GM18499 (cell line): ENCODE measurements at regions not wholly inside any gene's neighbourhood (a gene's known extent, or its start where the extent isn't known, plus 50 kb on each side); places are given as distances from the start of the nearest gene placed in this dataset.

ENCODE experiments used
- ATAC-seq: cut with Tn5 transposase; IDR thresholded peaks from one replicate; pipeline ENCODE4 v1.9.1; 2021; ENCODE audit warnings: moderate number of reproducible peaks; ENCODE audit not compliant: insufficient read depth, unreplicated experiment

- ATAC-seq, result no peak
Observed at GRCh38 chr15:69978603-69979002, 119.1 kb downstream of the TLE3 start.

- ATAC-seq, result peak; percentile 16
Observed at GRCh38 chr15:69979262-69979661, 118.5 kb downstream of the TLE3 start.

GRCh38 chr15:69979783-69980182, 117.9 kb downstream of the TLE3 start:
- peak; percentile 67 for ATAC-seq

- ATAC-seq, result no peak
Observed at GRCh38 chr15:69980341-69981059, 117.2 kb downstream of the TLE3 start.

DNA sequence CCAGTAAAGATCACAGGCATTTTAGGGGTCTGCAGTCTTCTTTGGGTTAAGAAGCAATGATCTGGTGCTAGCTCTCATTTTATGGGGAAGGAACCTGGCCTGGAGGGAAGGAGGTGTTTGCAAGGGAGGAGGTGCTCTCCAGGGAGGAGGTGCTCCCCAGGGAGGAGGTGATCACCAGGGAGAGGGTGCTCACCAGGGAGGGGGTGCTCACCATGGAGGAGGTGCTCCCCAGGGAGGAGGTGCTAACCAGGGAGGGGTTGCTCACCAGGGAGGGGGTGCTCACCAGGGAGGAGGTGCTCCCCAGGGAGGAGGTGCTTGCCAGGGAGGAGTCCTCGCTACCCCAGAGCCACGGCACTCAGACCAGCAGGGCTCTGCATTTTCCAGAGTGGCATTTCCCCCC, 115.7 kb downstream of the TLE3 start:
- no peak for ATAC-seq

DNA sequence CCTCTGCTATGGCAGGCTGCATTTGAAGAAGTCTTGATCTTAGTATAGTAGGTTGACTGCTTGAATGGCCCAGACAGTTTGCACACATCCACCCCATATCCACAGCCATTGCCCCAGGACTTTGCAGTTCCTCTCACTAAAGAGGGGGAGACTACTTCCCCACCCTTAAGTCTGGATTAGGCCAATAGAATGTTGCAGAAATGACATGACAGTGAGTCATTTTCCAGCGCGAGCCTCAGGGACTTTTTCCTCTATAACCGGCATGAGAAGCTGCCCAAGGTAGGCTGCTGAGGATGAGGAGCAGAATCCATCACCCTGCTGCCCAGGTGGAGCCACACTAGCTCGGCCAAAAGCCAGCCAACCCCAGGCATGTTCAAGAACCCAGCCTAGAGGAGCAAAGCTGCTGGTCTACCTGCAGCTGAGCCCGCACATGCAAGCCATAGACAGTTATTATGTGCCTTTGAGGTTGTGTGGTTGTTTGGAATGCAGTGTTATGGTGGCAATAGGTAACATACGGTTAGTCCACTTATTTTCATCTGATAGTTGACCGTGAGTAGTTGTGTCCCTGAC, 113.9 kb downstream of the TLE3 start:
- no peak for ATAC-seq

GRCh38 chr15:69987492-69988489, 109.9 kb downstream of the TLE3 start:
- no peak for ATAC-seq

DNA sequence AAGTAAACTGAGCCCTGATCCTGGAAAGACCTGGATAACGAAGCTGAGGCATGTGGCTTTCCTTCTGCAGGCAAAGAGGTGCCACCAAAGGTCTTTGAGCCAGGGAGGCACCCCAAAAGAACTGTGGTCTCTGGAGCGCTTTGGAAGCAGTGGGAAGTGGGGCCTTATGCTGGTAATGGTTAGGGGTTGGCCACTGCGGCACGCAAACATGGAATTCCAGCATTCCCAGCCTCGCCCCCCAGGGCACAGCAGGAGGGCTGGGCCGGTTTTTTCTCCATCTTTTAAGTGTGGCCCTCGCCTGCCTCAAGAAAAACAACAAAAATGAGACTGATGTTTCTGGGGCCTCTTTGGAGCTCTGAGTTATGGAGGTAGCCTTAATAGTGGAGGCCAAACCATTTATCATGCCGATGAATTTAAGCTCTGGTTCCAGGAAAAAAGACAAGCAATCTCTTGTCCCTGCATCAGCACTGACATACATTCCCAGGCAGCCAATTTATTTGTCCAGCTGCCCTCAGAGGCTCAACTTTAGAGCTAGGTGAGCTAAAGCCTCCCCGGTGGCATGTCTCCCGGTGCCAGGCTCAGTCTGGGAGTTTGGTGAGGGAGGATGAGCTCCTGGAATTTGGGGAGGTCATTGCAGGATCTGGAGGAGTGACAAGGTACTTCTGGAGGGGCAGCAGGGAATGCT, 109.0 kb downstream of the TLE3 start:
- no peak for ATAC-seq

DNA sequence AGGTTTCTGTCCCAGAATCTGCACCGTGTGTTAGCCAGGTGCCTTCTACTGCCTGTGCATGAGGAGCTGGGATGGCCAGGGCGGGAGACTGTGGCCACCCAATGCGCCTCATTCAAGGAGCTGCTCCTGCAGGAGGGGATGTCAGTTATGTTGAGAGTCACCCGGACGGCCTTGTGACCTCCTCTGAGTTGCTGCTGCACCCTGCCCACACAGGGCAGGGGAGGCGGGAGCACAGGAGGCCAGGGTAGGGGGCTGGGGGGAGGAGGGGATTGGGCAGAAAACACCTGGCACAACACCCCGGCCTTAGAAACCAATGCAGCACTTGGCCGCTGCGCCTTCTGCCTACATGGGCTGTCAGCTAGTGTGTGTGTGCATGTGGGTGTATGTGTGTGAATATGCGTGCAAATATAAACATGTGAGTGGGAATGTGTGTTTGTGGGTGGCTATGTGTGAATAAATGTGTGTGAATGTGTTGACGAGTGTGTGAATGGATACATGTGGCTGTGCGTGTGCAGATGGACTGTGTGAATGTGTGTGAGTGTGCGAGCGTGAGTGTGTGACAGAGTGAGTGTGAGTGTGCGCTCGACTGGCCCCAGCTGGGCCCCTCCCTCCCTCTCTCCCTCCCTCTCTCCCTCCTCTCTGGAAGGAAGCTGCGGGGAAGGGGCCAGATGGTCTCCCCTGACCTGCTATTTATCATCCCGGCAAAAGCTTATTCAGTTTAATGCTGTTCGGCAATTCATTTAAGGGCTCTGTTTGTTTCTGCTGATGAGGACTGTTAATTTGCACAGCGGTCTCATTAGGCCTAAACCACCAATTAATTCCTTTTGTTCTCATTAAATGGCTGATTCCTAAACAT, 106.9 kb downstream of the TLE3 start:
- ATAC-seq, result no peak

DNA sequence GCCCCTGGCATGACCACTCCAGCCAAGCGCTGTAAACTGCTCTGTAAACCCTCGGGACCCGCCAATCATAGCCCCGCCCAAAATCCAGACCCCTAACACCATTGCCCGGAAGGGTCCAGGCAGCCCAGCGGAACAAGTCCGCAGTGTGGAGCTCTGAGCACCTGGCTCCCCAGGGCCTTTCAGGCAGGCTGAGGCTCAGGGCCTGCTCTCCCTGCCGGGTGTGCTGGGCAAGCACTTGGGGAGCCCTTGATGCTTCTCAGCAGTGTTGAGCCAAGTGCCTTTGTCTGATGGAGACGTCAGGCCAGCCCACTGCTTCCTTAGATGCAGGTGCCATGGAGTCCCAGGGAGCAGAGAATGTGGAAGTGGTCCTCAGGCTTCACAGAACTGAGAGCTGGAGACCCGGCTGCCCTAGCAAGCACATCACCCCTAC, 106.2 kb downstream of the TLE3 start:
- no peak for ATAC-seq

DNA sequence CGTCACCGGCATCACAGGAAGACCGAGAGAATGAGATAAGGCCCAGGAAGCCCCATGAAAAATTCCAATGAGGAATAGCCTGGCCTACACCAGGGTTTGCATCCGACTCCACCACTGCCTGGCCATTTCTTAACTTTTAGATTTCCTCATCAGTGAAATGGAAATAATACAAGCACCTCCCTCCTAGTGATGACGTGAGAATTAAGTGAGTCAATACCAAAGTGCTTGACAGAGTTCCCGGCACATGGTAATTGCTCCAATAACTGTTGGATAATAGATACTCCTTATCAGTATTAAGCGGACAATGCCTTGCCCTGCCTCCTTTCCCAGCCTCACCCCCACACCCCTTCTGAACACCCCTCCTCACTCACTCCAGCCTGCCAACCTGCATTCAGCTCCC, 105.4 kb downstream of the TLE3 start:
- no peak for ATAC-seq

GRCh38 chr15:69994429-69995205, 103.1 kb downstream of the TLE3 start:
- ATAC-seq, result no peak

DNA sequence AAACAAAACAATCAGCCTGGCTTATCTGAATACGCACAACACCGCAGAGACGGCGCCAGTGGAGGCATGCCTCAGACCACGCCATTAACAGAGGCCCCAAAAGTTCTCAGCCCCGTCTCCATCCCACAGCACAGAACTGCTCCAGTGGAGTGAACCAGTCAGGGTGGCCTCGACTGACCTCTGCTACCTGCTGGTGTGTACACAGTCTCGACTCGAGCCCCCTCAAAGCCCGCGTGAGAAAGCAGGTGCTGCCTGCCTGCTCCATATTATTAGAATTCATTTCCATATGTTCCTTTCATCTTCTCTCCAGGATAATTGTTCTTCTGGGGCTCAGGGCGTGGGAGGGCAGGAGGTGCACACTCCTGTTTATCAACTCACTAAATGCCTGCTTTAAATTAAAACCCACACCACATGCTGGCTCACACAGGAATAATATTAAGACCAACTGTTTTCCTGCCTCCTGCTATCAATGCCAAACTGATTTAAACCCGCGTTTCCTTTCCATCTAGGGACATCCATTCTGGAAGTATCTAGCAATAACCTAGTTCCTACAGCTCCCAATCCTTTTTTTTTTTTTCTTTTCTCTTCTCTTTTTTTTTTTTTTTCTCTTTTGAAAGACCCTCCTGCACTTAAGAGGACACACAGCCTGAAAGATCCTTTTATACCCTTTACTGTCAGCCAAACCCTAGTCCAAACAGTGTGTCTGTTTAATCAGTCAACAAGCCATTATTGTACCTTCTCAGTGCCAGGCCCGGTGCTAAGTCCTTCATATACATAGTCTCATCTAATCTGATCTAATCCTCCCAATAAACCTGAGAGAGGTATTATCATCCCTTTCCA, 101.2 kb downstream of the TLE3 start:
- ATAC-seq, result no peak

GRCh38 chr15:69997161-69997485, 100.6 kb downstream of the TLE3 start:
- no peak for ATAC-seq
